HepG2 (cell line): ENCODE measurements at regions not wholly inside any gene's neighbourhood (a gene's known extent, or its start where the extent isn't known, plus 50 kb on each side); places are given as distances from the start of the nearest gene placed in this dataset.

Experiments
- CTCF ChIP-seq: sonication (generic); formaldehyde crosslinking; IDR thresholded peaks from 2 replicates; pipeline ENCODE4 v1.5.0; 2020; ENCODE audit warnings: mild to moderate bottlenecking, missing genetic modification reagents, moderate library complexity
- GABPA ChIP-seq, 2 experiments: IDR thresholded peaks; 2 replicates each; pipeline ENCODE4 v1.6.1; 2011 to 2016; ENCODE audit warnings: low read depth in 2 of 2, low read length in 1 of 2, missing biosample characterization in 1 of 2, missing genetic modification characterization in 1 of 2
- JUN ChIP-seq: sonication (generic); formaldehyde crosslinking; IDR thresholded peaks from 2 replicates; pipeline ENCODE4 v1.4.0; 2020; ENCODE audit warnings: mild to moderate bottlenecking, missing genetic modification reagents
- NFE2L1 ChIP-seq: sonication (generic); formaldehyde crosslinking; IDR thresholded peaks from 2 replicates; pipeline ENCODE4 v1.4.0; 2020; ENCODE audit warnings: missing genetic modification reagents, mild to moderate bottlenecking, borderline replicate concordance
- PCBP1 ChIP-seq: fragments of 200-400 bp; formaldehyde crosslinking; IDR thresholded peaks from 2 replicates; pipeline ENCODE4 v1.6.1; 2017; ENCODE audit warnings: mild to moderate bottlenecking, low read depth, low read length, borderline replicate concordance
- POLR2AphosphoS5 ChIP-seq: IDR thresholded peaks from 2 replicates; pipeline ENCODE4 v1.6.1; 2012; ENCODE audit warnings: low read depth, low read length
- SMC3 ChIP-seq: IDR thresholded peaks from 2 replicates; pipeline ENCODE4 v1.6.1; 2011; ENCODE audit warnings: low read length, improper control_type of control experiment
- TF ChIP-seq, protein P1 (sequence below): sonication (generic); formaldehyde crosslinking; conservative IDR thresholded peaks from 2 replicates; pipeline ENCODE4 v1.4.0; 2020; ENCODE audit warnings: missing genetic modification reagents
- TF ChIP-seq, protein P2 (sequence below): sonication (generic); formaldehyde crosslinking; IDR thresholded peaks from 2 replicates; pipeline ENCODE4 v1.4.0; 2020; ENCODE audit warnings: missing genetic modification reagents
- TF ChIP-seq, protein P3 (sequence below): sonication (generic); formaldehyde crosslinking; IDR thresholded peaks from 2 replicates; pipeline ENCODE4 v1.4.0; 2020; ENCODE audit warnings: mild to moderate bottlenecking, missing genetic modification reagents

DNA sequence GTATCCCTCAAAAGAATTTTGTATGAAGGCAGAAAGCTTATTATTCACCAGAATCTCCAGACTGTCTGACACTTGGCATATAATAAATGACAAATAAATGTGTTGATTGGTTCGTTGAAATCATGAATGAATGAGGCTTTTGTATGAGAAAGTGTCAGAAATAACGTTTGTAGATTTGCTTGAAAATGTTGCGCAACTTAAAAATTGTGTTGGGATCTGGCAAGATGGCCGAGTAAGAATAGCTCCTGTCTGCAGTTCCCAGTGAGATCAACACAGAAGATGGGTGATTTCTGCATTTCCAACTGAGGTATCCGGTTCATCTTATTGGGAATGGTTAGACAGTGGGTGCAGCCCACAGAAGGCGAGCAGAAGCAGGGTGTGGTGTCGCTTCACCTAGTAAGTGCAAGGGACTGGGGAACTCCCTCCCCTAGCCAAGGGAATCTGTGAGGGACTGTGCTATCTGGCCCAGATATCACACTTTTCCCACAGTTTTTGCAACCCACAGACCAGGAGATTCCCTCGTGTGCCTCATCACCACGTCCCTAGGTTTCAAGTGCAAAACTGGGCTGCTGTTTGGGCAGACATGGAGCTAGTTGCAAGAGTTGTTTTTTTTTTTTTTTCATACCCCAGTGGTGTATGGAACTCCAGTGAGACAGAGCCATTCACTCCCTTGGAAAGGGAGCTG, 759.0 kb downstream of the LTN1 start:
- TF ChIP-seq JUN (CRISPR knock-in tag) (no peak), SMC3 (no peak), CTCF (CRISPR knock-in tag) (no peak), POLR2AphosphoS5 (no peak), GABPA (IDR thresholded peaks at IDR 0.05; ENCODE audit: low read depth, low read length) (no peak), GABPA (CRISPR knock-in tag; IDR thresholded peaks at IDR 0.05; ENCODE audit: low read depth) (no peak), PCBP1 (no peak), NFE2L1 (CRISPR knock-in tag) (no peak)
- TF ChIP-seq, protein P1, sequence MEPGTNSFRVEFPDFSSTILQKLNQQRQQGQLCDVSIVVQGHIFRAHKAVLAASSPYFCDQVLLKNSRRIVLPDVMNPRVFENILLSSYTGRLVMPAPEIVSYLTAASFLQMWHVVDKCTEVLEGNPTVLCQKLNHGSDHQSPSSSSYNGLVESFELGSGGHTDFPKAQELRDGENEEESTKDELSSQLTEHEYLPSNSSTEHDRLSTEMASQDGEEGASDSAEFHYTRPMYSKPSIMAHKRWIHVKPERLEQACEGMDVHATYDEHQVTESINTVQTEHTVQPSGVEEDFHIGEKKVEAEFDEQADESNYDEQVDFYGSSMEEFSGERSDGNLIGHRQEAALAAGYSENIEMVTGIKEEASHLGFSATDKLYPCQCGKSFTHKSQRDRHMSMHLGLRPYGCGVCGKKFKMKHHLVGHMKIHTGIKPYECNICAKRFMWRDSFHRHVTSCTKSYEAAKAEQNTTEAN (CRISPR knock-in tag) = no peak
- TF ChIP-seq, protein P2, sequence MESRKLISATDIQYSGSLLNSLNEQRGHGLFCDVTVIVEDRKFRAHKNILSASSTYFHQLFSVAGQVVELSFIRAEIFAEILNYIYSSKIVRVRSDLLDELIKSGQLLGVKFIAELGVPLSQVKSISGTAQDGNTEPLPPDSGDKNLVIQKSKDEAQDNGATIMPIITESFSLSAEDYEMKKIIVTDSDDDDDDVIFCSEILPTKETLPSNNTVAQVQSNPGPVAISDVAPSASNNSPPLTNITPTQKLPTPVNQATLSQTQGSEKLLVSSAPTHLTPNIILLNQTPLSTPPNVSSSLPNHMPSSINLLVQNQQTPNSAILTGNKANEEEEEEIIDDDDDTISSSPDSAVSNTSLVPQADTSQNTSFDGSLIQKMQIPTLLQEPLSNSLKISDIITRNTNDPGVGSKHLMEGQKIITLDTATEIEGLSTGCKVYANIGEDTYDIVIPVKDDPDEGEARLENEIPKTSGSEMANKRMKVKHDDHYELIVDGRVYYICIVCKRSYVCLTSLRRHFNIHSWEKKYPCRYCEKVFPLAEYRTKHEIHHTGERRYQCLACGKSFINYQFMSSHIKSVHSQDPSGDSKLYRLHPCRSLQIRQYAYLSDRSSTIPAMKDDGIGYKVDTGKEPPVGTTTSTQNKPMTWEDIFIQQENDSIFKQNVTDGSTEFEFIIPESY (CRISPR knock-in tag) = no peak
- TF ChIP-seq, protein P3, sequence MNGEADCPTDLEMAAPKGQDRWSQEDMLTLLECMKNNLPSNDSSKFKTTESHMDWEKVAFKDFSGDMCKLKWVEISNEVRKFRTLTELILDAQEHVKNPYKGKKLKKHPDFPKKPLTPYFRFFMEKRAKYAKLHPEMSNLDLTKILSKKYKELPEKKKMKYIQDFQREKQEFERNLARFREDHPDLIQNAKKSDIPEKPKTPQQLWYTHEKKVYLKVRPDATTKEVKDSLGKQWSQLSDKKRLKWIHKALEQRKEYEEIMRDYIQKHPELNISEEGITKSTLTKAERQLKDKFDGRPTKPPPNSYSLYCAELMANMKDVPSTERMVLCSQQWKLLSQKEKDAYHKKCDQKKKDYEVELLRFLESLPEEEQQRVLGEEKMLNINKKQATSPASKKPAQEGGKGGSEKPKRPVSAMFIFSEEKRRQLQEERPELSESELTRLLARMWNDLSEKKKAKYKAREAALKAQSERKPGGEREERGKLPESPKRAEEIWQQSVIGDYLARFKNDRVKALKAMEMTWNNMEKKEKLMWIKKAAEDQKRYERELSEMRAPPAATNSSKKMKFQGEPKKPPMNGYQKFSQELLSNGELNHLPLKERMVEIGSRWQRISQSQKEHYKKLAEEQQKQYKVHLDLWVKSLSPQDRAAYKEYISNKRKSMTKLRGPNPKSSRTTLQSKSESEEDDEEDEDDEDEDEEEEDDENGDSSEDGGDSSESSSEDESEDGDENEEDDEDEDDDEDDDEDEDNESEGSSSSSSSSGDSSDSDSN (CRISPR knock-in tag) = no peak
